Peyer's patch (tissue), 4 donors: ENCODE measurements at regions not wholly inside any gene's neighbourhood (a gene's known extent, or its start where the extent isn't known, plus 50 kb on each side); places are given as distances from the start of the nearest gene placed in this dataset.

Source experiments
- CTCF ChIP-seq, 6 experiments: fragments of 450-650 bp in 4 of 6; fragments of 200-600 bp in 2 of 6; sonication (generic) in 1 of 6; IDR thresholded peaks; one replicate each; pipeline ENCODE4 v1.5.1; 2017 to 2019; ENCODE audit warnings: antibody characterized with exemption in 6 of 6, mild to moderate bottlenecking in 3 of 6, moderate library complexity in 1 of 6
- POLR2A ChIP-seq, 2 donors: fragments of 450-650 bp; IDR thresholded peaks; one replicate each; pipeline ENCODE4 v1.5.1; 2017; ENCODE audit warnings: antibody characterized with exemption in 2 of 2, mild to moderate bottlenecking in 2 of 2, moderate library complexity in 2 of 2

GRCh38 chr12:58082996-58083395, 141.6 kb downstream of the ATP23 start:
- no peak for TF ChIP-seq CTCF (IDR thresholded peaks at IDR 0.05)
- no peak for TF ChIP-seq POLR2A (IDR thresholded peaks at IDR 0.05)
